ENCODE measurements at regions not wholly inside any gene's neighbourhood (a gene's known extent, or its start where the extent isn't known, plus 50 kb on each side); places are given as distances from the start of the nearest gene placed in this dataset.
"Not testable (repeated sequence)": the region's sequence is repeated elsewhere in the genome, so short reads cannot be mapped to it uniquely, and the experiment has no call there.

- no peak for DNase-seq
Observed at GRCh38 chrX:1009771-1010170, 202.7 kb downstream of the CRLF2 start.

GRCh38 chrX:1006156-1006730 lies 206.2 kb downstream of the CRLF2 start:
- DNase-seq = no peak

GRCh38 chrX:1002611-1003010 lies 209.8 kb downstream of the CRLF2 start:
- DNase-seq = no peak

- no peak for DNase-seq
Observed at GRCh38 chrX:997631-998137, 214.8 kb downstream of the CRLF2 start.

- no peak for DNase-seq
Observed at GRCh38 chrX:994780-995179, 217.7 kb downstream of the CRLF2 start.

GRCh38 chrX:989959-990510 lies 222.4 kb downstream of the CRLF2 start:
- peak; percentile 62 for DNase-seq

GRCh38 chrX:988530-988929 lies 223.9 kb downstream of the CRLF2 start:
- DNase-seq = not testable (repeated sequence)

- no peak for DNase-seq
Observed at GRCh38 chrX:981791-982626, 230.4 kb downstream of the CRLF2 start.

GRCh38 chrX:980587-981235 lies 231.7 kb downstream of the CRLF2 start:
- no peak for DNase-seq

- DNase-seq = not testable (repeated sequence)
Observed at GRCh38 chrX:979127-979526, 233.3 kb downstream of the CRLF2 start.

- no peak for DNase-seq
Observed at GRCh38 chrX:973010-973632, 239.3 kb downstream of the CRLF2 start.

- DNase-seq = no peak
Observed at GRCh38 chrX:968148-968965, 244.1 kb downstream of the CRLF2 start.

GRCh38 chrX:966396-967070 lies 245.9 kb downstream of the CRLF2 start:
- no peak for DNase-seq

- no peak for DNase-seq
Observed at GRCh38 chrX:964831-965416, 247.5 kb downstream of the CRLF2 start.

- no peak for DNase-seq
Observed at GRCh38 chrX:960821-961220, 251.6 kb downstream of the CRLF2 start.

- DNase-seq = no peak
Observed at GRCh38 chrX:959595-959994, 252.9 kb downstream of the CRLF2 start.

GRCh38 chrX:955168-955781 lies 257.2 kb downstream of the CRLF2 start:
- DNase-seq = not testable (repeated sequence)

GRCh38 chrX:953879-954482 lies 258.5 kb downstream of the CRLF2 start:
- DNase-seq = no peak

GRCh38 chrX:952816-953215 lies 259.6 kb downstream of the CRLF2 start:
- no peak for DNase-seq

- DNase-seq = not testable (repeated sequence)
Observed at GRCh38 chrX:947262-947661, 265.2 kb downstream of the CRLF2 start.
